Thoracic aorta (tissue), 2 donors: ENCODE measurements at regions not wholly inside any gene's neighbourhood (a gene's known extent, or its start where the extent isn't known, plus 50 kb on each side); places are given as distances from the start of the nearest gene placed in this dataset.

Experiments used
- ATAC-seq: fragments of 150-250 bp; one replicate; pipeline ENCODE4 v1.8.0; 2017; ENCODE audit warnings: low read depth; ENCODE audit not compliant: insufficient number of reproducible peaks, low FRiP score
- DNase-seq: peaks from one replicate; pipeline ENCODE4 v3.0.0-alpha.2; 2020; ENCODE audit warnings: low spot score
- H3K27ac ChIP-seq, 2 donors: fragments of 200-600 bp; sonication (generic); 1 replicate in 1 of 2; 2 replicates in 1 of 2; pipeline ENCODE4 v1.5.1; 2016; ENCODE audit warnings: mild to moderate bottlenecking in 2 of 2, moderate library complexity in 2 of 2
- H3K27me3 ChIP-seq: fragments of 200-600 bp; sonication (generic); replicated peaks from 2 replicates; pipeline ENCODE4 v1.6.0; 2016; ENCODE audit warnings: mild to moderate bottlenecking; ENCODE audit not compliant: insufficient read depth
- H3K36me3 ChIP-seq: fragments of 200-600 bp; sonication (generic); one replicate; pipeline ENCODE4 v1.5.1; 2016
- H3K4me1 ChIP-seq, 2 donors: fragments of 200-600 bp; sonication (generic); 1 replicate in 1 of 2; 2 replicates in 1 of 2; pipeline versions ENCODE4 v1.5.1 to v1.6.0; 2016; ENCODE audit warnings: low read depth in 2 of 2, mild to moderate bottlenecking in 1 of 2; ENCODE audit not compliant: control insufficient read depth in 1 of 2
- H3K4me3 ChIP-seq: fragments of 200-600 bp; sonication (generic); 2 replicates; pipeline ENCODE4 v1.5.1; 2016; ENCODE audit warnings: mild to moderate bottlenecking
- H3K9me3 ChIP-seq: fragments of 200-600 bp; sonication (generic); 2 replicates; pipeline ENCODE4 v1.5.1; 2016
- CTCF ChIP-seq: fragments of 200-600 bp; sonication (generic); IDR thresholded peaks from one replicate; pipeline ENCODE4 v1.5.1; 2019; ENCODE audit warnings: antibody characterized with exemption

- no peak for DNase-seq
- H3K27ac ChIP-seq, result no peak overlapping the region
- no peaks in the 10 kb centered on the region for H3K9me3 ChIP-seq
- H3K4me3 ChIP-seq, result no peak overlapping the region
- TF ChIP-seq CTCF, result no peak
- H3K36me3 ChIP-seq, result no peaks in the 10 kb centered on the region
- H3K27me3 ChIP-seq, result no peaks in the 10 kb centered on the region
- no peak for ATAC-seq
- no peaks in the 10 kb centered on the region for H3K4me1 ChIP-seq
Observed at GRCh38 chr1:78227705-78228635, 182.2 kb downstream of the GIPC2 start.

- DNase-seq, result no peak
- no peak for ATAC-seq
Observed at GRCh38 chr1:78229344-78229743, 183.6 kb downstream of the GIPC2 start.

GRCh38 chr1:78231477-78231876, 185.7 kb downstream of the GIPC2 start:
- no peak for DNase-seq
- TF ChIP-seq CTCF, result no peak
- H3K27me3 ChIP-seq, result no peaks in the 10 kb centered on the region
- H3K36me3 ChIP-seq, result no peaks in the 10 kb centered on the region
- no peak overlapping the region for H3K27ac ChIP-seq
- no peaks in the 10 kb centered on the region for H3K9me3 ChIP-seq
- H3K4me1 ChIP-seq, result no peaks in the 10 kb centered on the region
- no peak for ATAC-seq
- H3K4me3 ChIP-seq, result no peak overlapping the region

More at GRCh38 chr1:78229344-78229743, 183.6 kb downstream of the GIPC2 start:
- TF ChIP-seq CTCF, result no peak
- Histone ChIP-seq H3K27me3 (no peaks in the 10 kb centered on the region), H3K36me3 (no peaks in the 10 kb centered on the region), H3K4me1 (no peaks in the 10 kb centered on the region), H3K27ac (no peak overlapping the region), H3K9me3 (no peaks in the 10 kb centered on the region), H3K4me3 (no peak overlapping the region)

GRCh38 chr1:78231894-78232293, 186.1 kb downstream of the GIPC2 start:
- no peaks in the 10 kb centered on the region for H3K27me3 ChIP-seq
- ATAC-seq (no peak), DNase-seq (no peak)
- H3K4me1 ChIP-seq, result no peaks in the 10 kb centered on the region
- H3K27ac ChIP-seq, result no peak overlapping the region
- no peaks in the 10 kb centered on the region for H3K9me3 ChIP-seq
- H3K4me3 ChIP-seq, result no peak overlapping the region
- TF ChIP-seq CTCF, result no peak
- H3K36me3 ChIP-seq, result no peaks in the 10 kb centered on the region

- H3K9me3 ChIP-seq, result no peaks in the 10 kb centered on the region
- H3K36me3 ChIP-seq, result no peaks in the 10 kb centered on the region
- no peak for DNase-seq
- no peak for TF ChIP-seq CTCF
- no peak overlapping the region for H3K27ac ChIP-seq
- no peaks in the 10 kb centered on the region for H3K27me3 ChIP-seq
- no peak overlapping the region for H3K4me3 ChIP-seq
- no peak for ATAC-seq
- no peaks in the 10 kb centered on the region for H3K4me1 ChIP-seq
Observed at GRCh38 chr1:78232630-78233029, 186.9 kb downstream of the GIPC2 start.
